Caco-2 (cell line): ENCODE measurements at regions not wholly inside any gene's neighbourhood (a gene's known extent, or its start where the extent isn't known, plus 50 kb on each side); places are given as distances from the start of the nearest gene placed in this dataset.
A peak's percentile ranks its signal among the peaks of the same experiment; 100 is the strongest.

ENCODE experiments used
- BruUV-seq: library from RNA; stranded (reverse); fragments of 400-500 nt; replicated peaks from 2 replicates; lab custom pipeline; 2021; lab: Mats Ljungman, UMichigan
- CTCF ChIA-PET: fragments of 300-600 bp; sonication (Branson Sonifier 250); formaldehyde crosslinking; loops from one replicate; lab custom pipeline; 2022; ENCODE audit warnings: antibody characterized with exemption; lab: Charles Lee
- POLR2A ChIA-PET: fragments of 300-600 bp; sonication (Branson Sonifier 250); formaldehyde crosslinking; loops from one replicate; lab custom pipeline; 2022; ENCODE audit warnings: antibody characterized with exemption; lab: Charles Lee
- DNase-seq, 2 experiments: peaks; one replicate each; pipeline versions ENCODE4 v3.0.0 to v3.0.0-alpha.2; 2020 to 2022
- H3K27me3 ChIP-seq: replicated peaks from 2 replicates; pipeline ENCODE4 v1.6.0; 2011; ENCODE audit warnings: low read length; ENCODE audit not compliant: control insufficient read depth, insufficient read depth
- H3K36me3 ChIP-seq: 2 replicates; pipeline ENCODE4 v1.5.1; 2011; ENCODE audit warnings: low read length; ENCODE audit not compliant: control insufficient read depth, insufficient read depth
- H3K4me1 ChIP-seq: fragments of 250-450 bp; sonication (Bioruptor Pico); 2 replicates; pipeline ENCODE4 v1.5.1; 2020; ENCODE audit warnings: mild to moderate bottlenecking
- H3K4me3 ChIP-seq: 2 replicates; pipeline ENCODE4 v1.5.1; 2011; ENCODE audit warnings: low read depth, mild to moderate bottlenecking, control low read depth, low read length
- H3K9me3 ChIP-seq: fragments of 250-450 bp; sonication (Bioruptor Pico); 2 replicates; pipeline ENCODE4 v1.5.1; 2020; ENCODE audit warnings: mild to moderate bottlenecking, moderate library complexity
- H3K27ac Mint-ChIP-seq: one replicate; pipeline ENCODE4 v1.8.0; 2022; ENCODE audit warnings: mixed read lengths; ENCODE audit not compliant: unreplicated experiment
- H3K27me3 Mint-ChIP-seq: one replicate; pipeline ENCODE4 v1.8.0; 2022; ENCODE audit warnings: mixed read lengths; ENCODE audit not compliant: insufficient read depth, unreplicated experiment
- H3K36me3 Mint-ChIP-seq: one replicate; pipeline ENCODE4 v1.8.0; 2022; ENCODE audit warnings: mild to moderate bottlenecking, mixed read lengths; ENCODE audit not compliant: insufficient read depth, unreplicated experiment
- H3K4me1 Mint-ChIP-seq: one replicate; pipeline ENCODE4 v1.8.0; 2022; ENCODE audit warnings: low read depth, mixed read lengths; ENCODE audit not compliant: unreplicated experiment
- H3K4me3 Mint-ChIP-seq: one replicate; pipeline ENCODE4 v1.8.0; 2022; ENCODE audit warnings: mild to moderate bottlenecking, moderate library complexity, mixed read lengths; ENCODE audit not compliant: unreplicated experiment
- H3K9me3 Mint-ChIP-seq: one replicate; pipeline ENCODE4 v1.8.0; 2022; ENCODE audit warnings: mixed read lengths; ENCODE audit not compliant: unreplicated experiment
- intact Hi-C: fragments of 100-400 bp; cut with micrococcal nuclease; formaldehyde crosslinking; loops from one replicate; pipeline ENCODE4 v1.10.0; 2022; ENCODE audit not compliant: unreplicated experiment
- TF ChIP-seq, protein P1 (sequence below), 2 experiments: fragments of 200-600 bp in 1 of 2; IDR thresholded peaks; 1 replicate in 1 of 2; 2 replicates in 1 of 2; pipeline versions ENCODE4 v1.5.1 to v1.8.0; 2011 to 2022; ENCODE audit warnings: antibody characterized with exemption in 1 of 2, control low read depth in 1 of 2, inconsistent platforms in 1 of 2, low read depth in 1 of 2, low read length in 1 of 2, mild to moderate bottlenecking in 1 of 2, moderate library complexity in 1 of 2; ENCODE audit not compliant: insufficient read depth in 1 of 2, severe bottlenecking in 1 of 2, unreplicated experiment in 1 of 2

DNA sequence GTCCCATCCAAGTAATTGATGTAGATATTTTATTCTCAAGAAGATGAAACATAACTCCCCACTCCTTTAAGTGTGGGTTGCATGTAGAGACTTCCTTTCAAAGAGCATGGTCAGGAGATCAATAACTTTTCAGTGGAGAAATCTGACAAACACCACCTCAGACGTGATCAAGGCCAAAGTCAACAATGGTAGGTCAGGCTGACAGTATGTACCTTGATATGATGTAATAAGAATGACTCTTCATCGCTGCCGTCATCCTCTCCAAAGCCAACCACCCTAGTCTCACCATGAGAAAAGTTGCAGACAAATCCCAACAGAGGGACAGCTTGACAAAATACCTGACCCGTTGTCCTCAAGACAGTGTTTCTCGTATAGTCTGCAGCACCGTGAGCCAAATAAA is 67.3 kb upstream of the DHRSX start:
- BruUV-seq: no TSS peak
- no peak overlapping the region for H3K4me3 Mint-ChIP-seq
- Histone ChIP-seq H3K9me3 (peaks cover 9% of the 10 kb centered on the region; the same call in 1 of the 2 replicates), H3K4me1 (no peaks in the 10 kb centered on the region), H3K36me3 (no peaks in the 10 kb centered on the region), H3K4me3 (no peak overlapping the region), H3K27me3 (no peaks in the 10 kb centered on the region)
- no peaks in the 10 kb centered on the region for H3K27me3 Mint-ChIP-seq
- H3K4me1 Mint-ChIP-seq: no peaks in the 10 kb centered on the region
- POLR2A ChIA-PET: no interaction called here
- CTCF ChIA-PET: no interaction called here
- intact Hi-C loops: no loop called here
- no peak for DNase-seq
- peaks cover 20% of the 10 kb centered on the region for H3K9me3 Mint-ChIP-seq
- H3K36me3 Mint-ChIP-seq: no peaks in the 10 kb centered on the region
- H3K27ac Mint-ChIP-seq: no peak overlapping the region
- TF ChIP-seq, protein P1, sequence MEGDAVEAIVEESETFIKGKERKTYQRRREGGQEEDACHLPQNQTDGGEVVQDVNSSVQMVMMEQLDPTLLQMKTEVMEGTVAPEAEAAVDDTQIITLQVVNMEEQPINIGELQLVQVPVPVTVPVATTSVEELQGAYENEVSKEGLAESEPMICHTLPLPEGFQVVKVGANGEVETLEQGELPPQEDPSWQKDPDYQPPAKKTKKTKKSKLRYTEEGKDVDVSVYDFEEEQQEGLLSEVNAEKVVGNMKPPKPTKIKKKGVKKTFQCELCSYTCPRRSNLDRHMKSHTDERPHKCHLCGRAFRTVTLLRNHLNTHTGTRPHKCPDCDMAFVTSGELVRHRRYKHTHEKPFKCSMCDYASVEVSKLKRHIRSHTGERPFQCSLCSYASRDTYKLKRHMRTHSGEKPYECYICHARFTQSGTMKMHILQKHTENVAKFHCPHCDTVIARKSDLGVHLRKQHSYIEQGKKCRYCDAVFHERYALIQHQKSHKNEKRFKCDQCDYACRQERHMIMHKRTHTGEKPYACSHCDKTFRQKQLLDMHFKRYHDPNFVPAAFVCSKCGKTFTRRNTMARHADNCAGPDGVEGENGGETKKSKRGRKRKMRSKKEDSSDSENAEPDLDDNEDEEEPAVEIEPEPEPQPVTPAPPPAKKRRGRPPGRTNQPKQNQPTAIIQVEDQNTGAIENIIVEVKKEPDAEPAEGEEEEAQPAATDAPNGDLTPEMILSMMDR (IDR thresholded peaks at IDR 0.05; ENCODE audit: insufficient read depth in 1 of 2, low read depth in 1 of 2, low read length in 1 of 2, severe bottlenecking in 1 of 2, unreplicated experiment in 1 of 2): no peak

DNA sequence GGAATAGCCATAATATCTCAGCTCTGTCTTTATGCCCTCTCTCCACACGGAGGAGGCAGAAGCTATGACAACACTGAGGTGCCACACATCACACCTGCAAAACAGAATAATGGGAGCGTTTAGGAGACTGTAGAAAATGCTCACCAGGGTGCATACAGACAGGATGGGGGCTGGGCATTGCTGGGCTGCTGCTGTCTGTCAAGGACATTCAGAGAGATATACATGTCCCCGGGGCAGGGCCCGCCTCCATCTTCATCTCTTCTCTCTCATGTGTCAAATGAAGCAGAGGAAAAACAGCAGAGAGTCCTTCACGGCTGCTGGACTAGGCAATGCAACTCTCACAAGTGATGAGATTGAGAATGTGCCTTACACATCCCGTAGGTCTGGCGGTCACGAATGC is 65.3 kb upstream of the DHRSX start:
- Histone ChIP-seq H3K36me3 (no peaks in the 10 kb centered on the region), H3K4me3 (no peak overlapping the region), H3K4me1 (no peaks in the 10 kb centered on the region), H3K9me3 (peaks cover 9% of the 10 kb centered on the region; the same call in 1 of the 2 replicates), H3K27me3 (no peaks in the 10 kb centered on the region)
- Mint-ChIP-seq H3K4me1 (no peaks in the 10 kb centered on the region), H3K27ac (no peak overlapping the region), H3K27me3 (no peaks in the 10 kb centered on the region), H3K36me3 (no peaks in the 10 kb centered on the region), H3K4me3 (no peak overlapping the region), H3K9me3 (peaks cover 20% of the 10 kb centered on the region)
- DNase-seq: peak; percentile 13 to 43
- TF ChIP-seq, protein P1 (IDR thresholded peaks at IDR 0.05; ENCODE audit: insufficient read depth in 1 of 2, low read depth in 1 of 2, low read length in 1 of 2, severe bottlenecking in 1 of 2, unreplicated experiment in 1 of 2): no peak
- CTCF ChIA-PET: no interaction called here
- POLR2A ChIA-PET: no interaction called here
- no TSS peak for BruUV-seq
- intact Hi-C loops: no loop called here

DNA sequence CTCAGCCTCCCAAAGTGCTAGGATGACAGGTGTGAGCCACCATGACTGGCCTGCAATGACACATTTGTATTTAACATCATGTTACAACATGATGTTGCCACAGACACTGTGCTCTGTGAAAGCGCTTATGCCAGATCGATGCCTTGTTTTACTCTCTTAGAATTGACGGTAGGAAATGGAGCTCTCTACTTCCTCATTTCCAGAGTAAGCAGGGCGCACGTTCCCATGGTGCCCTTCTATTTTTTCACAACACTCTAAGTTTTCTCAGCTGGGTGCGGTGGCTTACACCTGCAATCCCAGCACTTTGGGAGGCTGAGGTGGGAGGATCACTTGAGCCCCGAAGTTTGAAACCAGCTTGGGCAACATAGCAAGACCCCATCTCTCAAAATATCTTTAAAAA is 60.7 kb upstream of the DHRSX start:
- no peaks in the 10 kb centered on the region for H3K4me1 ChIP-seq
- H3K36me3 ChIP-seq: no peaks in the 10 kb centered on the region
- no peaks in the 10 kb centered on the region for H3K27me3 Mint-ChIP-seq
- H3K9me3 ChIP-seq: no peaks in the 10 kb centered on the region
- no peak overlapping the region for H3K27ac Mint-ChIP-seq
- peaks cover 7% of the 10 kb centered on the region for H3K4me1 Mint-ChIP-seq
- TF ChIP-seq, protein P1 (IDR thresholded peaks at IDR 0.05; ENCODE audit: insufficient read depth in 1 of 2, low read depth in 1 of 2, low read length in 1 of 2, severe bottlenecking in 1 of 2, unreplicated experiment in 1 of 2): no peak
- no peaks in the 10 kb centered on the region for H3K36me3 Mint-ChIP-seq
- ChIA-PET POLR2A (no interaction called here), CTCF (no interaction called here)
- H3K9me3 Mint-ChIP-seq: peaks cover 12% of the 10 kb centered on the region
- intact Hi-C loops: no loop called here
- no TSS peak for BruUV-seq
- DNase-seq: no peak
- H3K27me3 ChIP-seq: no peaks in the 10 kb centered on the region
- no peak overlapping the region for H3K4me3 Mint-ChIP-seq
- H3K4me3 ChIP-seq: no peak overlapping the region
